Colonic mucosa (tissue), 4 donors: ENCODE measurements at regions not wholly inside any gene's neighbourhood (a gene's known extent, or its start where the extent isn't known, plus 50 kb on each side); places are given as distances from the start of the nearest gene placed in this dataset.

Source experiments
- DNase-seq: peaks from one replicate; pipeline ENCODE4 v3.0.0-alpha.2; 2020
- H3K27ac ChIP-seq: fragments of 200-600 bp; one replicate; pipeline ENCODE4 v1.8.0; 2021
- H3K27me3 ChIP-seq: fragments of 200-600 bp; one replicate; pipeline ENCODE4 v1.8.0; 2021
- H3K36me3 ChIP-seq: fragments of 200-600 bp; one replicate; pipeline ENCODE4 v1.8.0; 2021
- H3K4me1 ChIP-seq: fragments of 200-600 bp; one replicate; pipeline ENCODE4 v1.8.0; 2021; ENCODE audit warnings: mild to moderate bottlenecking
- H3K4me3 ChIP-seq: fragments of 200-600 bp; one replicate; pipeline ENCODE4 v1.8.0; 2021
- H3K9ac ChIP-seq, 2 donors: one replicate each; pipeline ENCODE4 v1.7.0; 2013; ENCODE audit warnings: control low read depth in 2 of 2, low read depth in 2 of 2, low read length in 2 of 2
- H3K9me3 ChIP-seq: fragments of 200-600 bp; one replicate; pipeline ENCODE4 v1.8.0; 2021
- CTCF ChIP-seq: fragments of 200-600 bp; IDR thresholded peaks from one replicate; pipeline ENCODE4 v1.8.0; 2022; ENCODE audit warnings: antibody characterized with exemption, mild to moderate bottlenecking
- intact Hi-C: fragments of 100-400 bp; cut with DNase I; formaldehyde crosslinking; loops from one replicate; pipeline ENCODE4 v1.14.1; 2022
- donor health status: healthy.
- donor health status: DM: no; HTN: no; CAD: no.
- donor health status: DM: no; HTN: no; CAD: no.

GRCh38 chr13:89496478-89496877 lies 1825.3 kb downstream of the SLITRK5 start:
- H3K27me3 ChIP-seq, result no peaks in the 10 kb centered on the region
- no peak for DNase-seq
- no peak overlapping the region for H3K4me3 ChIP-seq
- no peaks in the 10 kb centered on the region for H3K9me3 ChIP-seq
- no peaks in the 10 kb centered on the region for H3K36me3 ChIP-seq
- H3K4me1 ChIP-seq, result no peaks in the 10 kb centered on the region
- no peak overlapping the region for H3K9ac ChIP-seq
- TF ChIP-seq CTCF, result no peak
- intact Hi-C loops, result no loop called here
- H3K27ac ChIP-seq, result no peak overlapping the region

GRCh38 chr13:89497658-89498057 lies 1826.5 kb downstream of the SLITRK5 start:
- no peaks in the 10 kb centered on the region for H3K27me3 ChIP-seq
- no peaks in the 10 kb centered on the region for H3K36me3 ChIP-seq
- intact Hi-C loops, result no loop called here
- no peak for DNase-seq
- no peak overlapping the region for H3K4me3 ChIP-seq
- no peak overlapping the region for H3K27ac ChIP-seq
- H3K9me3 ChIP-seq, result no peaks in the 10 kb centered on the region
- TF ChIP-seq CTCF, result no peak
- no peaks in the 10 kb centered on the region for H3K4me1 ChIP-seq
- H3K9ac ChIP-seq, result no peak overlapping the region

GRCh38 chr13:89502286-89502685 lies 1831.1 kb downstream of the SLITRK5 start:
- Histone ChIP-seq H3K4me3 (no peak overlapping the region), H3K9me3 (no peaks in the 10 kb centered on the region), H3K9ac (no peak overlapping the region), H3K27me3 (no peaks in the 10 kb centered on the region), H3K36me3 (no peaks in the 10 kb centered on the region), H3K4me1 (no peaks in the 10 kb centered on the region), H3K27ac (no peak overlapping the region)
- no peak for DNase-seq
- intact Hi-C loops, result no loop called here
- no peak for TF ChIP-seq CTCF

- no peak overlapping the region for H3K9ac ChIP-seq
- no peaks in the 10 kb centered on the region for H3K27me3 ChIP-seq
- no peaks in the 10 kb centered on the region for H3K36me3 ChIP-seq
- DNase-seq, result no peak
- no peak for TF ChIP-seq CTCF
- no peak overlapping the region for H3K4me3 ChIP-seq
- H3K27ac ChIP-seq, result no peak overlapping the region
- H3K9me3 ChIP-seq, result no peaks in the 10 kb centered on the region
- H3K4me1 ChIP-seq, result no peaks in the 10 kb centered on the region
- intact Hi-C loops, result no loop called here
Measured at GRCh38 chr13:89514534-89515312, 1832.8 kb upstream of the MIR17HG start.

GRCh38 chr13:89515948-89516347 lies 1831.5 kb upstream of the MIR17HG start:
- Histone ChIP-seq H3K9ac (no peak overlapping the region), H3K4me3 (no peak overlapping the region), H3K9me3 (no peaks in the 10 kb centered on the region), H3K27ac (no peak overlapping the region), H3K4me1 (no peaks in the 10 kb centered on the region), H3K36me3 (no peaks in the 10 kb centered on the region), H3K27me3 (no peaks in the 10 kb centered on the region)
- no peak for DNase-seq
- intact Hi-C loops, result no loop called here
- no peak for TF ChIP-seq CTCF
